H9 (cell line): ENCODE measurements at regions not wholly inside any gene's neighbourhood (a gene's known extent, or its start where the extent isn't known, plus 50 kb on each side); places are given as distances from the start of the nearest gene placed in this dataset.

Experiments
- DNase-seq: peaks from one replicate; pipeline ENCODE4 v3.0.0-alpha.2; 2017
- H2AFZ ChIP-seq: one replicate; pipeline ENCODE4 v1.6.1; 2013; ENCODE audit warnings: mild to moderate bottlenecking, low read length, control low read depth, moderate library complexity
- H2AK5ac ChIP-seq: 2 replicates; pipeline ENCODE4 v1.6.1; 2013; ENCODE audit warnings: low read length, control low read depth, mixed read lengths; ENCODE audit not compliant: insufficient read length
- H2BK120ac ChIP-seq: one replicate; pipeline ENCODE4 v1.6.1; 2013; ENCODE audit warnings: low read depth, mild to moderate bottlenecking, low read length, control low read depth, inconsistent platforms; ENCODE audit not compliant: poor library complexity, severe bottlenecking
- H2BK12ac ChIP-seq: 2 replicates; pipeline ENCODE4 v1.6.1; 2013; ENCODE audit warnings: low read length, control low read depth, mixed read lengths, low read depth; ENCODE audit not compliant: insufficient read length
- H2BK15ac ChIP-seq: 2 replicates; pipeline ENCODE4 v1.6.1; 2013; ENCODE audit warnings: low read depth, low read length, control low read depth
- H2BK20ac ChIP-seq: one replicate; pipeline ENCODE4 v1.6.1; 2013; ENCODE audit warnings: low read depth, mild to moderate bottlenecking, low read length, control low read depth, inconsistent platforms; ENCODE audit not compliant: poor library complexity, severe bottlenecking
- H2BK5ac ChIP-seq: 2 replicates; pipeline ENCODE4 v1.6.1; 2013; ENCODE audit warnings: low read length, control low read depth, mixed read lengths; ENCODE audit not compliant: insufficient read length
- H3K14ac ChIP-seq: 2 replicates; pipeline ENCODE4 v1.6.1; 2013; ENCODE audit warnings: low read length, control low read depth; ENCODE audit not compliant: insufficient read depth
- H3K18ac ChIP-seq: 2 replicates; pipeline ENCODE4 v1.6.1; 2013; ENCODE audit warnings: low read depth, mild to moderate bottlenecking, mixed read lengths, low read length, control low read depth; ENCODE audit not compliant: insufficient read length
- H3K23ac ChIP-seq: 2 replicates; pipeline ENCODE4 v1.6.1; 2013; ENCODE audit warnings: low read length, control low read depth, mixed read lengths, low read depth; ENCODE audit not compliant: insufficient read length
- H3K23me2 ChIP-seq: 2 replicates; pipeline ENCODE4 v1.6.1; 2013; ENCODE audit warnings: low read depth, mild to moderate bottlenecking, mixed read lengths, low read length, control low read depth; ENCODE audit not compliant: insufficient read length, poor library complexity, severe bottlenecking
- H3K27ac ChIP-seq: 2 replicates; pipeline ENCODE4 v1.5.1; 2013; ENCODE audit warnings: low read length, control low read depth, mixed read lengths, low read depth; ENCODE audit not compliant: insufficient read length
- H3K27me3 ChIP-seq: 2 replicates; pipeline ENCODE4 v1.6.1; 2013; ENCODE audit warnings: low read length, control low read depth, inconsistent platforms; ENCODE audit not compliant: insufficient read depth
- H3K4ac ChIP-seq: 2 replicates; pipeline ENCODE4 v1.6.1; 2013; ENCODE audit warnings: low read depth, mild to moderate bottlenecking, control low read depth, inconsistent platforms, low read length, moderate library complexity
- H3K4me1 ChIP-seq: 2 replicates; pipeline ENCODE4 v1.6.1; 2013; ENCODE audit warnings: low read length, control low read depth, inconsistent platforms; ENCODE audit not compliant: insufficient read depth
- H3K4me2 ChIP-seq: 2 replicates; pipeline ENCODE4 v1.6.1; 2013; ENCODE audit warnings: low read length, control low read depth, mixed read lengths; ENCODE audit not compliant: insufficient read length, insufficient read depth
- H3K56ac ChIP-seq: 2 replicates; pipeline ENCODE4 v1.6.1; 2013; ENCODE audit warnings: low read depth, mild to moderate bottlenecking, mixed read lengths, low read length, control low read depth; ENCODE audit not compliant: insufficient read length
- H3K79me1 ChIP-seq: 2 replicates; pipeline ENCODE4 v1.6.1; 2013; ENCODE audit warnings: low read depth, mild to moderate bottlenecking, moderate library complexity, low read length, control low read depth, inconsistent platforms; ENCODE audit not compliant: insufficient read depth, poor library complexity, severe bottlenecking
- H3K79me2 ChIP-seq: 2 replicates; pipeline ENCODE4 v1.6.1; 2013; ENCODE audit warnings: low read length, control low read depth, inconsistent platforms; ENCODE audit not compliant: insufficient read depth
- H3K9ac ChIP-seq: 2 replicates; pipeline ENCODE4 v1.6.1; 2013; ENCODE audit warnings: low read length, control low read depth, mixed read lengths; ENCODE audit not compliant: insufficient read length; ENCODE audit errors: extremely low read depth
- H3K9me3 ChIP-seq: one replicate; pipeline ENCODE4 v1.6.1; 2013; ENCODE audit warnings: low read depth, low read length, inconsistent platforms; ENCODE audit not compliant: control insufficient read depth
- H3T11ph ChIP-seq: one replicate; pipeline ENCODE4 v1.6.1; 2013; ENCODE audit warnings: mild to moderate bottlenecking, low read length, control low read depth, inconsistent platforms
- H4K20me1 ChIP-seq: one replicate; pipeline ENCODE4 v1.6.1; 2013; ENCODE audit not compliant: control insufficient read depth, insufficient read length, insufficient read depth
- H4K5ac ChIP-seq: 2 replicates; pipeline ENCODE4 v1.6.1; 2013; ENCODE audit warnings: low read depth, mild to moderate bottlenecking, mixed read lengths, low read length, control low read depth; ENCODE audit not compliant: insufficient read length
- H4K8ac ChIP-seq: replicated peaks from 2 replicates; pipeline ENCODE4 v1.6.1; 2013; ENCODE audit warnings: low read length, control low read depth, mixed read lengths, low read depth; ENCODE audit not compliant: insufficient read length
- H4K91ac ChIP-seq: 2 replicates; pipeline ENCODE4 v1.6.1; 2013; ENCODE audit warnings: low read depth, mild to moderate bottlenecking, moderate library complexity, mixed read lengths, low read length, control low read depth; ENCODE audit not compliant: insufficient read length
- H3K27ac Mint-ChIP-seq, 3 experiments: 2 replicates in 2 of 3; 3 replicates in 1 of 3; pipeline ENCODE4 v1.8.0; 2020 to 2021; ENCODE audit warnings: mixed read lengths in 3 of 3, mild to moderate bottlenecking in 1 of 3, moderate library complexity in 1 of 3
- H3K27me3 Mint-ChIP-seq: 2 replicates; pipeline ENCODE4 v1.8.0; 2021; ENCODE audit warnings: low read depth, mild to moderate bottlenecking, moderate library complexity, mixed read lengths
- H3K36me3 Mint-ChIP-seq, 3 experiments: 2 replicates in 2 of 3; 3 replicates in 1 of 3; pipeline ENCODE4 v1.8.0; 2020 to 2021; ENCODE audit warnings: low read depth in 3 of 3, mixed read lengths in 3 of 3; ENCODE audit not compliant: insufficient read depth in 1 of 3
- H3K4me1 Mint-ChIP-seq, 2 experiments: 2 replicates each; pipeline ENCODE4 v1.8.0; 2020; ENCODE audit warnings: mixed read lengths in 2 of 2
- H3K4me3 Mint-ChIP-seq, 2 experiments: 2 replicates in 1 of 2; 3 replicates in 1 of 2; pipeline ENCODE4 v1.8.0; 2020 to 2021; ENCODE audit warnings: mild to moderate bottlenecking in 2 of 2, mixed read lengths in 2 of 2, moderate library complexity in 1 of 2
- H3K9me3 Mint-ChIP-seq, 2 experiments: 2 replicates in 1 of 2; 3 replicates in 1 of 2; pipeline ENCODE4 v1.8.0; 2020; ENCODE audit warnings: mild to moderate bottlenecking in 2 of 2, mixed read lengths in 2 of 2, moderate library complexity in 1 of 2
- WGBS: extraction: QIAGEN DNeasy Blood & Tissue Kit; methylation state at CpG from one replicate; pipeline ENCODE4 v1.1.7; 2013; ENCODE audit warnings: missing lambda C conversion rate, low lambda C conversion rate, mixed read lengths; ENCODE audit not compliant: insufficient read length; ENCODE audit errors: extremely low coverage; 5-methylcytosine and 5-hydroxymethylcytosine counted together
- TF ChIP-seq, protein P1 (sequence below): fragments of 200-600 bp; sonication (generic); conservative IDR thresholded peaks from 3 replicates; pipeline ENCODE4 v1.8.0; 2021; ENCODE audit warnings: antibody characterized with exemption, mild to moderate bottlenecking

DNA sequence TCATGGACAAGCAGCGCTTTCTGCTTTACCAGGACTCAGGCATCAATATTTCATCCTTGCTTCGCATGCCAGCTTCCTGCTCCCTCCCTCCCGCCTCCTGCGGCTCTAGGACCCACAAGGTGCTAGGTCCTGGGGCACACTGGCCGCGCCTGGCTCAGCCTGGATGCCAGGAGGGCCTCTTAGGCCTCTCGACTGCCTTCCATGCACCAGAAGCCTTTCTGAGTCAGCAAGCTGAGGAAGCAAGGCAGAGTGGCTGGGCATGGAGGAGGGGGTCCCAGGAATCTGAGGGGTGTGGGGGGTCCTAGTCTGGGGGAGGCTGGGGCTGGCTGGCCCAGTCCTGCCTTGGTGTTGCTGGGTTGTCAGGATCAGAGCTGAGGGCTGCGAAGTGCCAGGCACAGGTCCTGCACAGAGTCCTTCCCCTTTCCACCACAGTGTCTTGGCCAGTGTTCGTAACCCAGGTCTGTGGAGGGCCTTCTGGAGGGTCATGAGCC is 61.0 kb upstream of the THY1 start:
- no peaks in the 10 kb centered on the region for H3K79me1 ChIP-seq
- no peak overlapping the region for H4K8ac ChIP-seq
- no peak overlapping the region for H3K9ac ChIP-seq
- no peak overlapping the region for H3T11ph ChIP-seq
- peaks cover 42% of the 10 kb centered on the region for H3K27me3 Mint-ChIP-seq
- H3K4me1 ChIP-seq = no peaks in the 10 kb centered on the region; the same call in 1 of the 2 replicates
- H2BK12ac ChIP-seq = no peak overlapping the region
- H3K36me3 Mint-ChIP-seq = no peaks in the 10 kb centered on the region; a peak in 1 of 7 replicates
- no peak overlapping the region for H2AFZ ChIP-seq
- no peak overlapping the region for H3K4me2 ChIP-seq
- TF ChIP-seq, protein P1, sequence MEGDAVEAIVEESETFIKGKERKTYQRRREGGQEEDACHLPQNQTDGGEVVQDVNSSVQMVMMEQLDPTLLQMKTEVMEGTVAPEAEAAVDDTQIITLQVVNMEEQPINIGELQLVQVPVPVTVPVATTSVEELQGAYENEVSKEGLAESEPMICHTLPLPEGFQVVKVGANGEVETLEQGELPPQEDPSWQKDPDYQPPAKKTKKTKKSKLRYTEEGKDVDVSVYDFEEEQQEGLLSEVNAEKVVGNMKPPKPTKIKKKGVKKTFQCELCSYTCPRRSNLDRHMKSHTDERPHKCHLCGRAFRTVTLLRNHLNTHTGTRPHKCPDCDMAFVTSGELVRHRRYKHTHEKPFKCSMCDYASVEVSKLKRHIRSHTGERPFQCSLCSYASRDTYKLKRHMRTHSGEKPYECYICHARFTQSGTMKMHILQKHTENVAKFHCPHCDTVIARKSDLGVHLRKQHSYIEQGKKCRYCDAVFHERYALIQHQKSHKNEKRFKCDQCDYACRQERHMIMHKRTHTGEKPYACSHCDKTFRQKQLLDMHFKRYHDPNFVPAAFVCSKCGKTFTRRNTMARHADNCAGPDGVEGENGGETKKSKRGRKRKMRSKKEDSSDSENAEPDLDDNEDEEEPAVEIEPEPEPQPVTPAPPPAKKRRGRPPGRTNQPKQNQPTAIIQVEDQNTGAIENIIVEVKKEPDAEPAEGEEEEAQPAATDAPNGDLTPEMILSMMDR = no peak
- H3K79me2 ChIP-seq = no peaks in the 10 kb centered on the region
- no peak overlapping the region for H3K23ac ChIP-seq
- H3K27me3 ChIP-seq = no peaks in the 10 kb centered on the region; the same call in 1 of the 2 replicates
- peaks cover 17 to 19% of the 10 kb centered on the region in 2 experiments for H3K4me1 Mint-ChIP-seq
- no peak overlapping the region for H2BK120ac ChIP-seq
- DNase-seq = no peak
- no peak overlapping the region for H4K5ac ChIP-seq
- H3K9me3 Mint-ChIP-seq = no peaks in the 10 kb centered on the region; a peak in 1 of 5 replicates
- H2BK20ac ChIP-seq = no peak overlapping the region
- H2BK15ac ChIP-seq = no peak overlapping the region
- no peaks in the 10 kb centered on the region for H4K20me1 ChIP-seq
- H3K56ac ChIP-seq = no peak overlapping the region
- H3K9me3 ChIP-seq = no peaks in the 10 kb centered on the region
- no peak overlapping the region for H3K4ac ChIP-seq
- no peak overlapping the region for H3K18ac ChIP-seq
- H3K27ac ChIP-seq = no peak overlapping the region
- H2AK5ac ChIP-seq = no peak overlapping the region
- WGBS = no CpG with 5 or more reads among the region's 9 CpGs
- H3K23me2 ChIP-seq = no peaks in the 10 kb centered on the region
- H2BK5ac ChIP-seq = no peak overlapping the region
- no peak overlapping the region for H3K4me3 Mint-ChIP-seq
- no peak overlapping the region; a peak in 1 of 7 replicates for H3K27ac Mint-ChIP-seq
- H3K14ac ChIP-seq = no peak overlapping the region; the same call in 1 of the 2 replicates
- no peak overlapping the region for H4K91ac ChIP-seq
